Iris pigment epithelial cell (primary cell): ENCODE measurements at regions not wholly inside any gene's neighbourhood (a gene's known extent, or its start where the extent isn't known, plus 50 kb on each side); places are given as distances from the start of the nearest gene placed in this dataset.
"Not testable (repeated sequence)": the region's sequence is repeated elsewhere in the genome, so short reads cannot be mapped to it uniquely, and the experiment has no call there.

Experiments
- DNase-seq: peaks from one replicate; pipeline ENCODE4 v3.0.0-alpha.2; 2011; ENCODE audit warnings: low read depth

- no peak for DNase-seq
Observed at GRCh38 chr2:58436872-58437271, 195.7 kb upstream of the FANCL start.

GRCh38 chr2:58435246-58435645 is 194.1 kb upstream of the FANCL start:
- no peak for DNase-seq

GRCh38 chr2:58434692-58435091 is 193.6 kb upstream of the FANCL start:
- DNase-seq, result no peak

GRCh38 chr2:58432491-58433170 is 191.5 kb upstream of the FANCL start:
- DNase-seq, result no peak

GRCh38 chr2:58429014-58429875 is 188.1 kb upstream of the FANCL start:
- DNase-seq, result no peak

GRCh38 chr2:58428096-58429013 is 187.2 kb upstream of the FANCL start:
- DNase-seq, result no peak

GRCh38 chr2:58427572-58428095 is 186.5 kb upstream of the FANCL start:
- peak; percentile 35 for DNase-seq

- no peak for DNase-seq
Observed at GRCh38 chr2:58425368-58425767, 184.2 kb upstream of the FANCL start.

- no peak for DNase-seq
Observed at GRCh38 chr2:58419983-58420382, 178.9 kb upstream of the FANCL start.

- no peak for DNase-seq
Observed at GRCh38 chr2:58416696-58417095, 175.6 kb upstream of the FANCL start.

GRCh38 chr2:58414506-58414905 is 173.4 kb upstream of the FANCL start:
- no peak for DNase-seq

- no peak for DNase-seq
Observed at GRCh38 chr2:58410549-58410948, 169.4 kb upstream of the FANCL start.

GRCh38 chr2:58407487-58407886 is 166.4 kb upstream of the FANCL start:
- no peak for DNase-seq

- no peak for DNase-seq
Observed at GRCh38 chr2:58405341-58405740, 164.2 kb upstream of the FANCL start.

GRCh38 chr2:58401936-58402335 is 160.8 kb upstream of the FANCL start:
- no peak for DNase-seq

- DNase-seq, result no peak
Observed at GRCh38 chr2:58398406-58398805, 157.3 kb upstream of the FANCL start.

- no peak for DNase-seq
Observed at GRCh38 chr2:58387701-58388100, 146.6 kb upstream of the FANCL start.

- not testable (repeated sequence) for DNase-seq
Observed at GRCh38 chr2:58386904-58387303, 145.8 kb upstream of the FANCL start.

GRCh38 chr2:58378152-58378551 is 137.0 kb upstream of the FANCL start:
- no peak for DNase-seq

- no peak for DNase-seq
Observed at GRCh38 chr2:58377181-58377580, 136.1 kb upstream of the FANCL start.

GRCh38 chr2:58376592-58376991 is 135.5 kb upstream of the FANCL start:
- DNase-seq, result no peak

- no peak for DNase-seq
Observed at GRCh38 chr2:58369594-58369993, 128.5 kb upstream of the FANCL start.
